ENCODE measurements at regions not wholly inside any gene's neighbourhood (a gene's known extent, or its start where the extent isn't known, plus 50 kb on each side); places are given as distances from the start of the nearest gene placed in this dataset.

DNA sequence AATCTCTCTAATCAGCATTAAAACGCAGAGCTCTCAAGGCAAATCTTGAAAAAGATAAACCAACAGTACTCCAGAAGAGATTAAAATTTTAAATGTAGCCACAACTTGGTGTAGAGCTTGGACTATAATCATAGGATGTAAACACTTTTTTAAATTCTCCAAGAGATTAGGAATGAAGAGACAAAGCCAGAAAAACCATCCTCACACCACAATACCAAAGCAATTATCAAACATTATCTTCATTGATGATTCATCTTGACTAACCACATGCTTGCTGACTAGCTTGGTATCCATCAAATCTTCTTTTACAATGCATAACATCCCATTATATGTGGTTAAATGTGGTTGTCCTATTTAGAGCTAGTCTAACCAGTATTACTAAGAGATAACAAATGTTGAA lies 815.1 kb downstream of the TLE1 start:
- Histone ChIP-seq H4K20me1 (replicated peaks; ENCODE audit: control insufficient read depth, insufficient read depth, low read length) (no peaks in the 10 kb centered on the region), H3K4me3 (no peak overlapping the region), H3K4me1 (replicated peaks in 1 of 2; ENCODE audit: control insufficient read depth in 2 of 2, insufficient read depth in 2 of 2, low read length in 2 of 2) (no peaks in the 10 kb centered on the region), H3K79me2 (ENCODE audit: control insufficient read depth, insufficient read depth, low read length) (no peaks in the 10 kb centered on the region), H3K36me3 (ENCODE audit: control insufficient read depth, insufficient read depth, low read length) (no peaks in the 10 kb centered on the region), H3K27me3 (ENCODE audit: control insufficient read depth in 2 of 2, insufficient read depth in 2 of 2, low read length in 2 of 2) (no peaks in the 10 kb centered on the region), H3K4me2 (ENCODE audit: insufficient read depth, low read length) (no peak overlapping the region), H3K27ac (ENCODE audit: extremely low read depth, low read depth, low read length) (no peak overlapping the region), H3K9me3 (replicated peaks; ENCODE audit: control insufficient read depth, insufficient read depth, low read depth, low read length) (no peaks in the 10 kb centered on the region), H3K9me1 (ENCODE audit: control insufficient read depth, insufficient read depth, low read length) (no peaks in the 10 kb centered on the region), H3K9ac (ENCODE audit: insufficient read depth in 1 of 2, low read depth in 2 of 2, low read length in 2 of 2) (no peak overlapping the region), H2AFZ (ENCODE audit: low read depth, low read length) (no peak overlapping the region)
- ATAC-seq (no peak), DNase-seq (ENCODE audit: extremely low read depth in 1 of 4, low spot score in 3 of 4) (no peak), FAIRE-seq (no peak)
- intact Hi-C loops (cut with micrococcal nuclease) (no loop called here), in situ Hi-C loops (cut with MboI) (no loop called here)
- CTCF ChIA-PET (ENCODE audit: low intra/inter-chr PET ratio) = no interaction called here
- POLR2A ChIA-PET = no interaction called here
- no TSS peak for BruUV-seq (replicated peaks)
- WGBS (ENCODE audit: insufficient coverage, low coverage, missing lambda C conversion rate) = 0% methylated on average over 1 of the region's 1 CpG
- TF ChIP-seq KDM4B (IDR thresholded peaks at IDR 0.05; ENCODE audit: borderline replicate concordance in 2 of 2, low read depth in 1 of 2) = no peak
- TF ChIP-seq, protein P1, sequence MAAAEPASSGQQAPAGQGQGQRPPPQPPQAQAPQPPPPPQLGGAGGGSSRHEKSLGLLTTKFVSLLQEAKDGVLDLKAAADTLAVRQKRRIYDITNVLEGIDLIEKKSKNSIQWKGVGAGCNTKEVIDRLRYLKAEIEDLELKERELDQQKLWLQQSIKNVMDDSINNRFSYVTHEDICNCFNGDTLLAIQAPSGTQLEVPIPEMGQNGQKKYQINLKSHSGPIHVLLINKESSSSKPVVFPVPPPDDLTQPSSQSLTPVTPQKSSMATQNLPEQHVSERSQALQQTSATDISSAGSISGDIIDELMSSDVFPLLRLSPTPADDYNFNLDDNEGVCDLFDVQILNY (CRISPR knock-in tag; IDR thresholded peaks at IDR 0.05) = no peak
- TF ChIP-seq SIN3B (IDR thresholded peaks at IDR 0.05; ENCODE audit: low read depth) = no peak
- TF ChIP-seq PRPF4 (IDR thresholded peaks at IDR 0.05; ENCODE audit: insufficient read depth, low read depth, low read length, poor library complexity, severe bottlenecking) = no peak
- TF ChIP-seq FOXM1 (IDR thresholded peaks at IDR 0.05; ENCODE audit: low read depth) = no peak
- TF ChIP-seq FOXM1 (CRISPR knock-in tag; IDR thresholded peaks at IDR 0.05; ENCODE audit: low read depth) = no peak
- TF ChIP-seq MAFK (IDR thresholded peaks at IDR 0.05; ENCODE audit: low read length) = no peak
- TF ChIP-seq ZBTB9 (CRISPR knock-in tag; IDR thresholded peaks at IDR 0.05) = no peak
- no peak for TF ChIP-seq RBM22 (IDR thresholded peaks at IDR 0.05; ENCODE audit: low read depth, low read length, poor library complexity, severe bottlenecking)
- no peak for TF ChIP-seq ETV5 (CRISPR knock-in tag; IDR thresholded peaks at IDR 0.05; ENCODE audit: low read depth)
- TF ChIP-seq MEF2A (IDR thresholded peaks at IDR 0.05; ENCODE audit: control insufficient read depth, low read depth, low read length) = no peak
